Suprapubic skin (tissue), 4 donors: ENCODE measurements at regions not wholly inside any gene's neighbourhood (a gene's known extent, or its start where the extent isn't known, plus 50 kb on each side); places are given as distances from the start of the nearest gene placed in this dataset.

Experiments
- EP300 ChIP-seq: sonication (generic); formaldehyde crosslinking; IDR thresholded peaks from one replicate; pipeline ENCODE4 v1.6.1; 2017; ENCODE audit warnings: antibody characterized with exemption
- POLR2A ChIP-seq, 2 donors: fragments of 450-650 bp; IDR thresholded peaks; one replicate each; pipeline ENCODE4 v1.6.1; 2017; ENCODE audit warnings: antibody characterized with exemption in 2 of 2, mild to moderate bottlenecking in 2 of 2, moderate library complexity in 2 of 2
- POLR2AphosphoS5 ChIP-seq, 3 donors: sonication (generic); formaldehyde crosslinking; IDR thresholded peaks; one replicate each; pipeline ENCODE4 v1.6.1; 2017; ENCODE audit warnings: antibody characterized with exemption in 3 of 3
- TF ChIP-seq, protein P1 (sequence below), 2 donors: fragments of 200-600 bp in 1 of 2; fragments of 450-650 bp in 1 of 2; sonication (generic) in 1 of 2; IDR thresholded peaks; one replicate each; pipeline ENCODE4 v1.5.1; 2016 to 2019; ENCODE audit warnings: antibody characterized with exemption in 2 of 2, mild to moderate bottlenecking in 1 of 2, moderate library complexity in 1 of 2

DNA sequence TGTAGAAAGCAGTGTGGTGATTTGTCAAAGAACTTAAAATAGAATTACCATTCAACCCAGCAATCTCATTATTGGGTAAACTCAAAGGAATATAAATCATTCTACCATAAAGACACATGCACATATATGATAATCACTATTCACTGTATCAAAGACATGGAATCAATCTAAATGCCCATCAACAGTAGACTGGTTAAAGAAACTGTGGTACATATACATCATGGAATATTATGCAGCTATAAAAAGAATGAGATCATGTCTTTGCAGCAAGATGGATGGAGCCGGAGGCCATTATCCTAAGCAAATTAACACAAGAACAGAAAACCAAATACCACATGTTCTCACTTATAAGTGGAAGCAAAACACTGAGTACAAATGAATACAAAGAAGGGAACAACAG lies 281.5 kb upstream of the MAGI2 start:
- TF ChIP-seq, protein P1, sequence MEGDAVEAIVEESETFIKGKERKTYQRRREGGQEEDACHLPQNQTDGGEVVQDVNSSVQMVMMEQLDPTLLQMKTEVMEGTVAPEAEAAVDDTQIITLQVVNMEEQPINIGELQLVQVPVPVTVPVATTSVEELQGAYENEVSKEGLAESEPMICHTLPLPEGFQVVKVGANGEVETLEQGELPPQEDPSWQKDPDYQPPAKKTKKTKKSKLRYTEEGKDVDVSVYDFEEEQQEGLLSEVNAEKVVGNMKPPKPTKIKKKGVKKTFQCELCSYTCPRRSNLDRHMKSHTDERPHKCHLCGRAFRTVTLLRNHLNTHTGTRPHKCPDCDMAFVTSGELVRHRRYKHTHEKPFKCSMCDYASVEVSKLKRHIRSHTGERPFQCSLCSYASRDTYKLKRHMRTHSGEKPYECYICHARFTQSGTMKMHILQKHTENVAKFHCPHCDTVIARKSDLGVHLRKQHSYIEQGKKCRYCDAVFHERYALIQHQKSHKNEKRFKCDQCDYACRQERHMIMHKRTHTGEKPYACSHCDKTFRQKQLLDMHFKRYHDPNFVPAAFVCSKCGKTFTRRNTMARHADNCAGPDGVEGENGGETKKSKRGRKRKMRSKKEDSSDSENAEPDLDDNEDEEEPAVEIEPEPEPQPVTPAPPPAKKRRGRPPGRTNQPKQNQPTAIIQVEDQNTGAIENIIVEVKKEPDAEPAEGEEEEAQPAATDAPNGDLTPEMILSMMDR (IDR thresholded peaks at IDR 0.05) = no peak
- TF ChIP-seq POLR2A (IDR thresholded peaks at IDR 0.05) (no peak), POLR2AphosphoS5 (IDR thresholded peaks at IDR 0.05) (no peak), EP300 (no peak)
